Liver (tissue), 3 donors: ENCODE measurements at regions not wholly inside any gene's neighbourhood (a gene's known extent, or its start where the extent isn't known, plus 50 kb on each side); places are given as distances from the start of the nearest gene placed in this dataset.

ENCODE experiments used
- GABPA ChIP-seq, 2 donors: IDR thresholded peaks in 1 of 2; conservative IDR thresholded peaks in 1 of 2; 2 replicates each; pipeline ENCODE4 v1.6.1; 2016; ENCODE audit warnings: antibody characterized with exemption in 2 of 2, mild to moderate bottlenecking in 1 of 2, moderate library complexity in 1 of 2
- HNF4A ChIP-seq, 2 donors: conservative IDR thresholded peaks; 2 replicates each; pipeline ENCODE4 v1.6.1; 2016; ENCODE audit warnings: antibody characterized with exemption in 2 of 2, mild to moderate bottlenecking in 2 of 2
- REST ChIP-seq: IDR thresholded peaks from 2 replicates; pipeline ENCODE4 v1.6.1; 2016; ENCODE audit warnings: antibody characterized with exemption, mild to moderate bottlenecking
- ZBTB33 ChIP-seq: IDR thresholded peaks from 2 replicates; pipeline ENCODE4 v1.6.1; 2016; ENCODE audit warnings: antibody characterized with exemption
- TF ChIP-seq, protein P1 (sequence below): IDR thresholded peaks from 2 replicates; pipeline ENCODE4 v1.6.1; 2016; ENCODE audit warnings: antibody characterized with exemption
- TF ChIP-seq, protein P2 (sequence below): fragments of 150-350 bp; IDR thresholded peaks from 2 replicates; pipeline ENCODE4 v1.5.1; 2017; ENCODE audit warnings: improper control_type of control experiment, low read depth, low read length; ENCODE audit not compliant: missing input control
- TF ChIP-seq, protein P3 (sequence below): IDR thresholded peaks from 2 replicates; pipeline ENCODE4 v1.6.1; 2016; ENCODE audit warnings: antibody characterized with exemption
- donor health status: healthy.
- donor health status: healthy.

- TF ChIP-seq, protein P1, sequence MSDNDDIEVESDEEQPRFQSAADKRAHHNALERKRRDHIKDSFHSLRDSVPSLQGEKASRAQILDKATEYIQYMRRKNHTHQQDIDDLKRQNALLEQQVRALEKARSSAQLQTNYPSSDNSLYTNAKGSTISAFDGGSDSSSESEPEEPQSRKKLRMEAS, result no peak
- TF ChIP-seq, protein P2, sequence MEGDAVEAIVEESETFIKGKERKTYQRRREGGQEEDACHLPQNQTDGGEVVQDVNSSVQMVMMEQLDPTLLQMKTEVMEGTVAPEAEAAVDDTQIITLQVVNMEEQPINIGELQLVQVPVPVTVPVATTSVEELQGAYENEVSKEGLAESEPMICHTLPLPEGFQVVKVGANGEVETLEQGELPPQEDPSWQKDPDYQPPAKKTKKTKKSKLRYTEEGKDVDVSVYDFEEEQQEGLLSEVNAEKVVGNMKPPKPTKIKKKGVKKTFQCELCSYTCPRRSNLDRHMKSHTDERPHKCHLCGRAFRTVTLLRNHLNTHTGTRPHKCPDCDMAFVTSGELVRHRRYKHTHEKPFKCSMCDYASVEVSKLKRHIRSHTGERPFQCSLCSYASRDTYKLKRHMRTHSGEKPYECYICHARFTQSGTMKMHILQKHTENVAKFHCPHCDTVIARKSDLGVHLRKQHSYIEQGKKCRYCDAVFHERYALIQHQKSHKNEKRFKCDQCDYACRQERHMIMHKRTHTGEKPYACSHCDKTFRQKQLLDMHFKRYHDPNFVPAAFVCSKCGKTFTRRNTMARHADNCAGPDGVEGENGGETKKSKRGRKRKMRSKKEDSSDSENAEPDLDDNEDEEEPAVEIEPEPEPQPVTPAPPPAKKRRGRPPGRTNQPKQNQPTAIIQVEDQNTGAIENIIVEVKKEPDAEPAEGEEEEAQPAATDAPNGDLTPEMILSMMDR, result no peak
- TF ChIP-seq, protein P3, sequence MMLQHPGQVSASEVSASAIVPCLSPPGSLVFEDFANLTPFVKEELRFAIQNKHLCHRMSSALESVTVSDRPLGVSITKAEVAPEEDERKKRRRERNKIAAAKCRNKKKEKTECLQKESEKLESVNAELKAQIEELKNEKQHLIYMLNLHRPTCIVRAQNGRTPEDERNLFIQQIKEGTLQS, result no peak
- TF ChIP-seq HNF4A (conservative IDR thresholded peaks at IDR 0.05) (no peak), GABPA (IDR thresholded peaks at IDR 0.05 in 1 of 2, conservative IDR thresholded peaks at IDR 0.05 in 1 of 2) (no peak), REST (no peak), ZBTB33 (no peak)
These were observed 50.6 kb upstream of the PDGFD start for GRCh38 chr11:104214517-104214916.
